ENCODE measurements at regions not wholly inside any gene's neighbourhood (a gene's known extent, or its start where the extent isn't known, plus 50 kb on each side); places are given as distances from the start of the nearest gene placed in this dataset.

DNA sequence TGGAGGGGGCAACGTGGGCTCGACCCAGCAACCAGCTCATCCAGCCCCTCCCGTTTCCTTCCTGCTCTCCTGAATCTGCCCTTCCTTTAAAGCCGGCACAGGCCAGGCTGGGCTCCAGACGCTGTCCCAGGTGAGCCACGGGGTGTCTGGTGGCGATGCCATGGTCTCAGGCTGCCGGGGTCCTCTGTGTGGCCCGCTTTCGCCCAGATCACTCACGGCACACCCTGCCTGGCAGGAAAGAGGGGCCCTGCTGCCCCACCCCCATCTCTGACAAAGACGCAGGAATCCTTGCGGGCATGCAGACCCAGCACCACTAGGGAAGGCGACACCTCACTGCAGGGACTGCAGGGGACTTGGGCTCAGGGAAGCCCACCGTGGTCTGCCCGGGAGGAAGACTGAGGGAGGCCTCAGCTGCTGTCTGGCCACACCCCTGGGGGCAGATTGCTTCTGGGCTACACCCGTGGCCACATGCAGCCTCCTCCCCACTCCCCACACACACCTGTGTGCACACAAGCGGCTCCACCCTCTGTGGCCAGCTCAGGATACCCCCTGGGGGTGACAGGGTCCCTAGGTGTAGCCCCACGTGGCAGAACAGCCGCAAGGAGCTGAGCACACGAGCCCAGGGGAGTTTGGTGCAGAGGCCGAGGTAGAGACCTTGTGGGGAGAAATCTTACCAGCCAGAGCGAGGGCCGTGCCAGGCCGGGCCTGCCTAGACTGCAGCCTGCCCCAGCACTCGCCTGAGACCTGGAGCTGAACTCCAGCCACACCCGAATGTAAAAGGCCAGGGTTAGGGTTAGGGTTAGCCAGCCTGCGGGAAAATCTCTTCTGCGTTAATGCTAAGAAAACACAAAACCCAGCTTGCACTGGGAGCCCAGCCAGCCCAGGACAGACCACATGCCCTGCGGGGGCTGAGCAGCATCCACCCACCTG, 104.6 kb downstream of the DLL1 start:
- H3K27ac ChIP-seq: no peak overlapping the region
- no peaks in the 10 kb centered on the region for H3K27me3 ChIP-seq (replicated peaks; ENCODE audit: insufficient read depth)
- H4K20me1 ChIP-seq (ENCODE audit: insufficient read depth): no peaks in the 10 kb centered on the region
- no peaks in the 10 kb centered on the region for H3K79me2 ChIP-seq (ENCODE audit: insufficient read depth)
- H3K36me3 ChIP-seq (ENCODE audit: low read depth): no peaks in the 10 kb centered on the region
- H3K4me3 ChIP-seq: no peak overlapping the region
- in situ Hi-C loops (cut with MboI): no loop called here
- no peak overlapping the region for H3K9ac ChIP-seq
- no peaks in the 10 kb centered on the region for H3K4me1 ChIP-seq (ENCODE audit: insufficient read depth)
- no peaks in the 10 kb centered on the region for H3F3A ChIP-seq (ENCODE audit: insufficient read depth)
- TF ChIP-seq EZH2 (IDR thresholded peaks at IDR 0.05; ENCODE audit: insufficient read depth, poor library complexity, severe bottlenecking) (no peak), EZH2phosphoT487 (IDR thresholded peaks at IDR 0.05; ENCODE audit: insufficient read depth, low read depth) (no peak)
- no peaks in the 10 kb centered on the region for H3K9me2 ChIP-seq (ENCODE audit: insufficient read depth)
- no peak overlapping the region for H3K4me2 ChIP-seq (ENCODE audit: unreplicated experiment)
- 62 to 67% methylated on average over 27 to 29 of the region's 30 CpGs for WGBS, 2 experiments (ENCODE audit: low coverage in 1 of 2, low lambda C conversion rate in 2 of 2, missing lambda C conversion rate in 2 of 2)
- no peak overlapping the region for H2AFZ ChIP-seq
- no peak for DNase-seq
- H3K9me3 ChIP-seq (ENCODE audit: low read depth): no peaks in the 10 kb centered on the region

DNA sequence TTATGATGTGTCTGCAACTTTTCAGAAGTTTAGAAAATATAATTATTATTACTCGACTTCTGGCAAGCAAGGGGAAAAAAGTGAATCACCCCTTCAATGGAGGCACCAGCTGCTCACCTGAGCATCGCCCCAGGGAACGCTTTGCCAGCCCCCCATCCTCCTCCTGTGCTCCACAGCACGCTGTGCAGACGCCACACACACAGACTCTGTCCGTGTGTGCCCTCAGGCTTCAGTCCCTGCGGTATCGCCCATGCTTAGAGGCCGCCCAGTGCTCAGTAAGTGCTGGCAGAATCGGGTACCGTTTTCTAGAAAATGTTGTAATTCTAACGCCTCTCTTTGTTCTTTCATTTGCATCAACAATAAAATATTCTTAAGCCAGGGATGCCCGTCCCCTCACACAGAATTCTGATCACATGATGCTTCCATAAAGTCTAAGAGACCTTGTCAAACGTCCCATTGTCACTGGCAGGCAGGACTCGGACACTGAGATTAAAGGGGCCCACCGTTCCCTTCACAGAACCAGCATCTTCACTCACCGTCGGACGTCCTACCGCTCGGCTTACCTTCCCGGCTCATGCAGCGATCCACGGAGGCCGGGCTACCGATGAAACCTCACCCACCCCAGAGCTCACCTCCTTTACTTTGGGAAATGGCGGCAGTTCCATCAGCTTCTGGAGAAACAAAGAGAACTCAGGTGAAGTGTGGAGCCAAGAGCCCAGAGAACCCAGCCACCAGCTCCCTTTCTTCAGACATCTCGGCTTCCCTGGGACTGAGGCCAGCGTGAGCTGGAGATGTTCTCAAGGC, 105.5 kb downstream of the DLL1 start:
- Histone ChIP-seq H3K27ac (no peak overlapping the region), H3K9me3 (ENCODE audit: low read depth) (no peaks in the 10 kb centered on the region), H3K4me1 (ENCODE audit: insufficient read depth) (no peaks in the 10 kb centered on the region), H2AFZ (no peak overlapping the region), H3F3A (ENCODE audit: insufficient read depth) (no peaks in the 10 kb centered on the region), H4K20me1 (ENCODE audit: insufficient read depth) (no peaks in the 10 kb centered on the region), H3K79me2 (ENCODE audit: insufficient read depth) (no peaks in the 10 kb centered on the region), H3K36me3 (ENCODE audit: low read depth) (no peaks in the 10 kb centered on the region), H3K9ac (no peak overlapping the region), H3K9me2 (ENCODE audit: insufficient read depth) (no peaks in the 10 kb centered on the region), H3K4me2 (ENCODE audit: unreplicated experiment) (no peak overlapping the region), H3K4me3 (no peak overlapping the region), H3K27me3 (replicated peaks; ENCODE audit: insufficient read depth) (no peaks in the 10 kb centered on the region)
- TF ChIP-seq EZH2phosphoT487 (IDR thresholded peaks at IDR 0.05; ENCODE audit: insufficient read depth, low read depth): no peak
- TF ChIP-seq EZH2 (IDR thresholded peaks at IDR 0.05; ENCODE audit: insufficient read depth, poor library complexity, severe bottlenecking): no peak
- DNase-seq: no peak
- 85 to 88% methylated on average over 28 to 29 of the region's 29 CpGs for WGBS, 2 experiments (ENCODE audit: low coverage in 1 of 2, low lambda C conversion rate in 2 of 2, missing lambda C conversion rate in 2 of 2)
- in situ Hi-C loops (cut with MboI): no loop called here

DNA sequence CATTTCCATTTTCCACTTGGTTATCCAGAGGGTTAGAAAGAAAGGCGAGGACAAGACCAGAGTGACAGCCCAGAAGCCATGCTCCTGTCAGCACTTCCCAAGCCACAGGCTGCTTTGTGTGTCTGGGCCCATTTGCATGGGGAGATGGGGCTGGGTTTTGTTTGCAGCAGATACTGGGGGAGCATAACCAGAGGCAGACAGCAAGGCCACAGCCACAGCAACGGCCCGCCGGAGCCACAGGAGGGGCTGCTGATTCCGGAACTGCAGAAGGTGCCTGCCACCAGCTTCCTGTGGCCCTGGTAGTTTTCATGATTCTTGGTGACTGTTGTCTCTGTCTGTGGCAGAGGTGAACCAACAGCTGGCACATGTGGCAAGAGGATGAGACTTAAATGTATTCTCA, 106.6 kb downstream of the DLL1 start:
- TF ChIP-seq EZH2phosphoT487 (IDR thresholded peaks at IDR 0.05; ENCODE audit: insufficient read depth, low read depth): no peak
- no peak for TF ChIP-seq EZH2 (IDR thresholded peaks at IDR 0.05; ENCODE audit: insufficient read depth, poor library complexity, severe bottlenecking)
- Histone ChIP-seq H3K4me3 (no peak overlapping the region), H3K27ac (no peak overlapping the region), H3F3A (ENCODE audit: insufficient read depth) (peaks cover 3% of the 10 kb centered on the region; the same call in 1 of the 2 replicates), H3K79me2 (ENCODE audit: insufficient read depth) (no peaks in the 10 kb centered on the region), H3K4me2 (ENCODE audit: unreplicated experiment) (no peak overlapping the region), H3K27me3 (replicated peaks; ENCODE audit: insufficient read depth) (no peaks in the 10 kb centered on the region), H3K4me1 (ENCODE audit: insufficient read depth) (peaks cover 9% of the 10 kb centered on the region), H4K20me1 (ENCODE audit: insufficient read depth) (no peaks in the 10 kb centered on the region), H3K9me3 (ENCODE audit: low read depth) (no peaks in the 10 kb centered on the region), H3K9me2 (ENCODE audit: insufficient read depth) (no peaks in the 10 kb centered on the region), H3K36me3 (ENCODE audit: low read depth) (no peaks in the 10 kb centered on the region), H2AFZ (no peak overlapping the region), H3K9ac (no peak overlapping the region)
- no peak for DNase-seq
- 76 to 77% methylated on average over 5 of the region's 5 CpGs for WGBS, 2 experiments (ENCODE audit: low coverage in 1 of 2, low lambda C conversion rate in 2 of 2, missing lambda C conversion rate in 2 of 2)
- in situ Hi-C loops (cut with MboI): no loop called here

DNA sequence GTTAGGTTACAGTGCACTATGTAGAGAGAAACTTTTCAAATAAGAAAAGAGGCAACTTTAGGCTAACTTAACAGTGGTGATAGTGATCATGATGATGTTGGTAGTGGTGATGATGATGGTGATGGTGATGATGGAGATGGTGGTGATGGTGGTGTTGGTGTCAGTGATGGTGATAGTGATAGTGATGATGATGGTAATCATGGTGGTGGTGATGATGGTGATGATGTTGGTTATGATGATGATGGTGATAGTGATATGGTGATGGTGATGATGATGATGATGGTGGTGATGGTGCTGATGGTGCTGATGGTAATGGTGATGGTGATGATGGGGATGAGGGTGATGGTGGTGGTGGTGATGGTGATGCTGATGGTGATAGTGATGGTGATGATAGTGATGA, 107.4 kb downstream of the DLL1 start:
- no peak overlapping the region for H2AFZ ChIP-seq
- no peaks in the 10 kb centered on the region for H3K79me2 ChIP-seq (ENCODE audit: insufficient read depth)
- peaks cover 14% of the 10 kb centered on the region for H3K4me1 ChIP-seq (ENCODE audit: insufficient read depth)
- in situ Hi-C loops (cut with MboI): no loop called here
- H3K4me2 ChIP-seq (ENCODE audit: unreplicated experiment): no peak overlapping the region
- H4K20me1 ChIP-seq (ENCODE audit: insufficient read depth): no peaks in the 10 kb centered on the region
- H3F3A ChIP-seq (ENCODE audit: insufficient read depth): peaks cover 4% of the 10 kb centered on the region; the same call in 1 of the 2 replicates
- no peak overlapping the region for H3K9ac ChIP-seq
- no peak for TF ChIP-seq EZH2phosphoT487 (IDR thresholded peaks at IDR 0.05; ENCODE audit: insufficient read depth, low read depth)
- TF ChIP-seq EZH2 (IDR thresholded peaks at IDR 0.05; ENCODE audit: insufficient read depth, poor library complexity, severe bottlenecking): no peak
- no peaks in the 10 kb centered on the region for H3K36me3 ChIP-seq (ENCODE audit: low read depth)
- no peaks in the 10 kb centered on the region for H3K9me2 ChIP-seq (ENCODE audit: insufficient read depth)
- DNase-seq: no peak
- H3K9me3 ChIP-seq (ENCODE audit: low read depth): no peaks in the 10 kb centered on the region
- H3K27me3 ChIP-seq (replicated peaks; ENCODE audit: insufficient read depth): no peaks in the 10 kb centered on the region
- H3K4me3 ChIP-seq: no peak overlapping the region
- H3K27ac ChIP-seq: no peak overlapping the region
